ENCODE measurements at regions not wholly inside any gene's neighbourhood (a gene's known extent, or its start where the extent isn't known, plus 50 kb on each side); places are given as distances from the start of the nearest gene placed in this dataset.

GRCh38 chr10:3348564-3348963 lies 176.0 kb upstream of the PITRM1 start:
- H3K27ac ChIP-seq = no peak overlapping the region
- no peak for DNase-seq
- no peaks in the 10 kb centered on the region for H3K9me3 ChIP-seq
- H3K27me3 ChIP-seq = peaks cover 0 to 19% (median 0%) of the 10 kb centered on the region in 3 donors
- TF ChIP-seq POLR2A (IDR thresholded peaks at IDR 0.05) (no peak), POLR2AphosphoS5 (IDR thresholded peaks at IDR 0.05) (no peak), CTCF (IDR thresholded peaks at IDR 0.05) (no peak), EP300 (IDR thresholded peaks at IDR 0.05) (no peak)
- H3K36me3 ChIP-seq = no peaks in the 10 kb centered on the region
- 83 to 92% (median 88%) methylated on average over 6 of the region's 6 CpGs for WGBS, 5 donors
- H3K4me1 ChIP-seq = peaks cover 0 to 6% (median 0%) of the 10 kb centered on the region in 4 donors
- no peak overlapping the region for H3K4me3 ChIP-seq
- intact Hi-C loops (cut with DNase I; ENCODE audit: low total_unique reads) = no loop called here

- H3K4me1 ChIP-seq = no peaks in the 10 kb centered on the region
- H3K9me3 ChIP-seq = no peaks in the 10 kb centered on the region
- H3K27ac ChIP-seq = no peak overlapping the region
- peaks cover 0 to 19% (median 0%) of the 10 kb centered on the region in 3 donors for H3K27me3 ChIP-seq
- no peaks in the 10 kb centered on the region for H3K36me3 ChIP-seq
- no peak overlapping the region for H3K4me3 ChIP-seq
- TF ChIP-seq EP300 (IDR thresholded peaks at IDR 0.05) (no peak), POLR2AphosphoS5 (IDR thresholded peaks at IDR 0.05) (no peak), CTCF (IDR thresholded peaks at IDR 0.05) (no peak), POLR2A (IDR thresholded peaks at IDR 0.05) (no peak)
- peak in 1 of 2 donors; percentile 30 for DNase-seq
- WGBS, 5 donors = 65 to 80% (median 75%) methylated on average over 10 to 12 of the region's 12 CpGs
- intact Hi-C loops (cut with DNase I; ENCODE audit: low total_unique reads) = no loop called here
Measured at GRCh38 chr10:3347413-3348182, 175.0 kb upstream of the PITRM1 start.

- Histone ChIP-seq H3K36me3 (no peaks in the 10 kb centered on the region), H3K27ac (no peak overlapping the region), H3K4me1 (no peaks in the 10 kb centered on the region), H3K4me3 (no peak overlapping the region), H3K9me3 (no peaks in the 10 kb centered on the region), H3K27me3 (peaks cover 0 to 19% (median 0%) of the 10 kb centered on the region in 3 donors)
- WGBS, 5 donors = 87 to 95% (median 89%) methylated on average over 7 to 10 of the region's 10 CpGs
- TF ChIP-seq POLR2A (IDR thresholded peaks at IDR 0.05) (no peak), CTCF (IDR thresholded peaks at IDR 0.05) (no peak), EP300 (IDR thresholded peaks at IDR 0.05) (no peak), POLR2AphosphoS5 (IDR thresholded peaks at IDR 0.05) (no peak)
- no peak for DNase-seq
- intact Hi-C loops (cut with DNase I; ENCODE audit: low total_unique reads) = no loop called here
Measured at GRCh38 chr10:3346851-3347250, 174.3 kb upstream of the PITRM1 start.

- no peaks in the 10 kb centered on the region for H3K4me1 ChIP-seq
- DNase-seq = no peak
- no peak overlapping the region for H3K27ac ChIP-seq
- WGBS, 5 donors = 74 to 98% (median 88%) methylated on average over 3 of the region's 3 CpGs
- TF ChIP-seq EP300 (IDR thresholded peaks at IDR 0.05) (no peak), CTCF (IDR thresholded peaks at IDR 0.05) (no peak), POLR2AphosphoS5 (IDR thresholded peaks at IDR 0.05) (no peak), POLR2A (IDR thresholded peaks at IDR 0.05) (no peak)
- H3K9me3 ChIP-seq = no peaks in the 10 kb centered on the region
- H3K27me3 ChIP-seq = peaks cover 0 to 18% (median 0%) of the 10 kb centered on the region in 3 donors
- intact Hi-C loops (cut with DNase I; ENCODE audit: low total_unique reads) = no loop called here
- H3K36me3 ChIP-seq = no peaks in the 10 kb centered on the region
- H3K4me3 ChIP-seq = no peak overlapping the region
Measured at GRCh38 chr10:3342771-3343170, 170.2 kb upstream of the PITRM1 start.

Measured in stomach (tissue), 8 donors.